ENCODE measurements at regions not wholly inside any gene's neighbourhood (a gene's known extent, or its start where the extent isn't known, plus 50 kb on each side); places are given as distances from the start of the nearest gene placed in this dataset.

GRCh38 chr12:105804591-105805265 is 334.0 kb downstream of the NUAK1 start:
- DNase-seq, result no peak
- Histone ChIP-seq H3K27me3 (ENCODE audit: control insufficient read depth, insufficient read depth, low read length) (no peaks in the 10 kb centered on the region), H3K9me3 (ENCODE audit: control insufficient read depth in 2 of 3, insufficient read depth in 1 of 3, low read length in 3 of 3) (no peaks in the 10 kb centered on the region), H3K36me3 (ENCODE audit: control insufficient read depth in 2 of 3, insufficient read depth in 3 of 3, low read length in 3 of 3) (no peaks in the 10 kb centered on the region), H3K4me1 (ENCODE audit: control insufficient read depth in 2 of 3, insufficient read depth in 2 of 3, low read depth in 1 of 3, low read length in 3 of 3) (no peaks in the 10 kb centered on the region), H3K9ac (ENCODE audit: low read length in 3 of 3) (no peak overlapping the region), H3K27ac (ENCODE audit: low read depth in 2 of 2, low read length in 2 of 2) (no peak overlapping the region), H3K4me3 (ENCODE audit: low read length in 3 of 3) (no peak overlapping the region)
- TF ChIP-seq CTCF (IDR thresholded peaks at IDR 0.05; ENCODE audit: borderline replicate concordance, extremely low read depth, insufficient read depth), result no peak
- intact Hi-C loops (cut with DNase I), result no loop called here
- FAIRE-seq, result no peak

GRCh38 chr12:105805730-105806399 is 332.9 kb downstream of the NUAK1 start:
- no peaks in the 10 kb centered on the region for H3K4me1 ChIP-seq (ENCODE audit: control insufficient read depth in 2 of 3, insufficient read depth in 2 of 3, low read depth in 1 of 3, low read length in 3 of 3)

DNA sequence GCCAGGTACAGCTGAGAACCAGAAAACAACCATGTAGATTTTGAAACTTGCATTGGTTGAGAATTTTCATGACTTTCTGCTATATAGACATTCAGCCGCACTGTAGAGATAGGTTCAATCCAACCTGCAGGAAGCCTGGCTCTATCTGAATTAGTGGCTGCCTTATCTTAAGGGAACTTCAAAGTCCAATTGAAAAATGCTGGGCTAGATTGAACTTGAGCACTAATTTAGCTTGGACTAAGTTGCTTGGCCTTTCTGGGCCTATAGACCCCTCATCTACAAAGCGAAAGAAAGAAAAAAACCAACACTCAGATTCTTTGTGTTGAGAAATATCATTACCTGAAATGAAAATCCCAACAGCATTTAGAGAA is 332.4 kb downstream of the NUAK1 start:
- Histone ChIP-seq H3K9me3 (ENCODE audit: control insufficient read depth in 2 of 3, insufficient read depth in 1 of 3, low read length in 3 of 3) (no peaks in the 10 kb centered on the region), H3K4me3 (ENCODE audit: low read length in 3 of 3) (no peak overlapping the region), H3K9ac (ENCODE audit: low read length in 3 of 3) (no peak overlapping the region), H3K27ac (ENCODE audit: low read depth in 2 of 2, low read length in 2 of 2) (no peak overlapping the region), H3K4me1 (ENCODE audit: control insufficient read depth in 2 of 3, insufficient read depth in 2 of 3, low read depth in 1 of 3, low read length in 3 of 3) (no peaks in the 10 kb centered on the region), H3K27me3 (ENCODE audit: control insufficient read depth, insufficient read depth, low read length) (no peaks in the 10 kb centered on the region), H3K36me3 (ENCODE audit: control insufficient read depth in 2 of 3, insufficient read depth in 3 of 3, low read length in 3 of 3) (no peaks in the 10 kb centered on the region)
- DNase-seq (no peak), FAIRE-seq (no peak)
- intact Hi-C loops (cut with DNase I), result no loop called here
- TF ChIP-seq CTCF (IDR thresholded peaks at IDR 0.05; ENCODE audit: borderline replicate concordance, extremely low read depth, insufficient read depth), result no peak

More at GRCh38 chr12:105805730-105806399, 332.9 kb downstream of the NUAK1 start:
- H3K36me3 ChIP-seq (ENCODE audit: control insufficient read depth in 2 of 3, insufficient read depth in 3 of 3, low read length in 3 of 3), result no peaks in the 10 kb centered on the region
- no peak overlapping the region for H3K4me3 ChIP-seq (ENCODE audit: low read length in 3 of 3)
- no peaks in the 10 kb centered on the region for H3K9me3 ChIP-seq (ENCODE audit: control insufficient read depth in 2 of 3, insufficient read depth in 1 of 3, low read length in 3 of 3)
- DNase-seq (no peak), FAIRE-seq (no peak)
- TF ChIP-seq CTCF (IDR thresholded peaks at IDR 0.05; ENCODE audit: borderline replicate concordance, extremely low read depth, insufficient read depth), result no peak
- H3K9ac ChIP-seq (ENCODE audit: low read length in 3 of 3), result no peak overlapping the region
- intact Hi-C loops (cut with DNase I), result no loop called here
- no peaks in the 10 kb centered on the region for H3K27me3 ChIP-seq (ENCODE audit: control insufficient read depth, insufficient read depth, low read length)
- H3K27ac ChIP-seq (ENCODE audit: low read depth in 2 of 2, low read length in 2 of 2), result no peak overlapping the region

All from kidney (tissue), 13 donors.